GM19240 (cell line): ENCODE measurements at regions not wholly inside any gene's neighbourhood (a gene's known extent, or its start where the extent isn't known, plus 50 kb on each side); places are given as distances from the start of the nearest gene placed in this dataset.

Experiments used
- DNase-seq: peaks from one replicate; pipeline ENCODE4 v3.0.0; 2011; ENCODE audit warnings: low spot score; ENCODE audit not compliant: insufficient read length

- DNase-seq: no peak
These were observed 286.1 kb downstream of the SEC14L1 start for GRCh38 chr17:77426676-77427386.

GRCh38 chr17:77427391-77427991 is 286.7 kb downstream of the SEC14L1 start:
- DNase-seq: no peak

- DNase-seq: no peak
These were observed 287.4 kb downstream of the SEC14L1 start for GRCh38 chr17:77428020-77428748.

GRCh38 chr17:77428749-77429368 is 288.1 kb downstream of the SEC14L1 start:
- DNase-seq: no peak

GRCh38 chr17:77429369-77429968 is 288.7 kb downstream of the SEC14L1 start:
- DNase-seq: no peak

GRCh38 chr17:77429969-77430752 is 289.4 kb downstream of the SEC14L1 start:
- peak; percentile 79 for DNase-seq

GRCh38 chr17:77432034-77432661 is 291.4 kb downstream of the SEC14L1 start:
- DNase-seq: no peak

GRCh38 chr17:77432742-77433141 is 292.0 kb downstream of the SEC14L1 start:
- no peak for DNase-seq

GRCh38 chr17:77433385-77434135 is 292.8 kb downstream of the SEC14L1 start:
- no peak for DNase-seq

GRCh38 chr17:77434136-77435114 is 293.7 kb downstream of the SEC14L1 start:
- DNase-seq: no peak

- no peak for DNase-seq
These were observed 294.7 kb downstream of the SEC14L1 start for GRCh38 chr17:77435272-77436057.

GRCh38 chr17:77436058-77436442 is 295.3 kb downstream of the SEC14L1 start:
- DNase-seq: no peak

- no peak for DNase-seq
These were observed 295.7 kb downstream of the SEC14L1 start for GRCh38 chr17:77436481-77436880.

GRCh38 chr17:77437017-77437416 is 296.2 kb downstream of the SEC14L1 start:
- DNase-seq: no peak

- DNase-seq: no peak
These were observed 297.0 kb downstream of the SEC14L1 start for GRCh38 chr17:77437747-77438146.

GRCh38 chr17:77438241-77439188 is 297.7 kb downstream of the SEC14L1 start:
- DNase-seq: no peak
